Fibroblast of pulmonary artery (primary cell): ENCODE measurements at regions not wholly inside any gene's neighbourhood (a gene's known extent, or its start where the extent isn't known, plus 50 kb on each side); places are given as distances from the start of the nearest gene placed in this dataset.

ENCODE experiments used
- DNase-seq: peaks from one replicate; pipeline ENCODE4 v3.0.0-alpha.2; 2010; ENCODE audit warnings: low read depth
- H3K4me3 ChIP-seq: replicated peaks from 2 replicates; pipeline ENCODE4 v1.5.1; 2011; ENCODE audit warnings: low read depth, mild to moderate bottlenecking, control low read depth, low read length, moderate library complexity
- TF ChIP-seq, protein P1 (sequence below): IDR thresholded peaks from 2 replicates; pipeline ENCODE4 v1.5.1; 2011; ENCODE audit warnings: mild to moderate bottlenecking, control low read depth, low read length, inconsistent platforms; ENCODE audit errors: missing control alignments

DNA sequence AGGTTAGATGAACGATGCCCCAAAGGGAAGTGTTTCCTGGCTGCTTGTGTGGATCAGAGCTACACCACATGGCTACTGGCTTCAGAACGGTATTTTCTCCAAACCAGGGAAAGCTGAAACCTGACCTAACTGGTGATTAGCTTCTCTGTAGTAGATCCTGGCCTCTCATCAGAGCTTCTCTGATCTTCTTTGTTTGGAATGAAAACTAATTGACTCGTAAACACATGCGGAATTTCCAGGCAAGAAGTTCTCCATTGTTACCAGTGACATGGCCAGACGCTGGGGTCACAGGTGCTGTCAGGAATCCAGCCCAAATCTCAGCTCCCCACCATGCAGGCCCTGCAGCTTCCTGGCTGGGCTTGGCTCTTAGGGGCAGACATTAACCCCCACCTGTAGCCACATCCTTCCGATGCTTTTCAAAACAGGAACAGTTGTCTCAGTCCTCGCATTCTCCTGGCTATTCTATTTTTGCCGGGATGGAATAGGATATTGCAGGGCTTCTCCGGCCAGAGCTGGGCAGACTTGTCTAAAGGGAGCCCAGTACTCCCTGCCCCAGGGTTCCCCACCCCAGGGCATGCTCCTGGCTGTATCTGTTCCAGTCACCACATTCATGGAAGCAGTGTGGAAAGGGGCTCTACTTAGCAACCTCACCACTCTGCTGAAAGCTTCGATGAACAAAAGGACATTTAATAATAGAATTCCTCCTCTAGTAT, 305.4 kb upstream of the F9 start:
- no peak for DNase-seq
- no peak overlapping the region for H3K4me3 ChIP-seq
- TF ChIP-seq, protein P1, sequence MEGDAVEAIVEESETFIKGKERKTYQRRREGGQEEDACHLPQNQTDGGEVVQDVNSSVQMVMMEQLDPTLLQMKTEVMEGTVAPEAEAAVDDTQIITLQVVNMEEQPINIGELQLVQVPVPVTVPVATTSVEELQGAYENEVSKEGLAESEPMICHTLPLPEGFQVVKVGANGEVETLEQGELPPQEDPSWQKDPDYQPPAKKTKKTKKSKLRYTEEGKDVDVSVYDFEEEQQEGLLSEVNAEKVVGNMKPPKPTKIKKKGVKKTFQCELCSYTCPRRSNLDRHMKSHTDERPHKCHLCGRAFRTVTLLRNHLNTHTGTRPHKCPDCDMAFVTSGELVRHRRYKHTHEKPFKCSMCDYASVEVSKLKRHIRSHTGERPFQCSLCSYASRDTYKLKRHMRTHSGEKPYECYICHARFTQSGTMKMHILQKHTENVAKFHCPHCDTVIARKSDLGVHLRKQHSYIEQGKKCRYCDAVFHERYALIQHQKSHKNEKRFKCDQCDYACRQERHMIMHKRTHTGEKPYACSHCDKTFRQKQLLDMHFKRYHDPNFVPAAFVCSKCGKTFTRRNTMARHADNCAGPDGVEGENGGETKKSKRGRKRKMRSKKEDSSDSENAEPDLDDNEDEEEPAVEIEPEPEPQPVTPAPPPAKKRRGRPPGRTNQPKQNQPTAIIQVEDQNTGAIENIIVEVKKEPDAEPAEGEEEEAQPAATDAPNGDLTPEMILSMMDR: no peak

DNA sequence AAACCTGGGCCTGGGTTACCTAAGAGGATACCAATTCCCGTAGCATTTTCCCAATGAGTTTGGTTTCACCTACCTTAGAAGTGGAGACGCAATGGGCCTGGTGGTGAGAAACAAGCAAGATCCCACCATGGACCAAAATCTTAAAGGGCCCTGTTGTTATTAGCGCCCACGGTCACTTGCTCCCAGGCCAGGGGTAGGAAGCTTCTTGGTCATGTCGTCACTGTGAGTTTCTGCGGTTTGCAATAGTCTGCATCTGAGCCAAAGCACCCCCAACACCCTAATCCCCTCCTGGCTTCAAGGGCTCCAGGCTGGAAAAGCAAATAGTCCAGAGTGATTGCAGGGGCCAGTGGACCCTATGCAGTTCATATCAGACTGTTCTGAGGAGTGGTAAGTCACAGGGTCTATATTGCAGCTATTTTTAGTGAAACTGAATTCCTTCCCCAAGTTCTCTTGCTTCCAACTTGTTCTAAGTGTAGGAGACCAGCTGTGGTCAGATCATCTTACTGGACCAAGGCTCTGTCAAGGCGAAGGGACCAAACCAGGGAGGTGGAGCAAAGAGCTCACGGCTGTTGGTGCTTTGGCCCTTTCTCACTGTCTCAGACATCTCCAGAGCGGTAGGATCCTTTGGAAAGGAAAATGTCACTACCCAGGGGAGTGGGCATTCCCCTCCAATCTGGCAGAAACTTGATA, 307.9 kb upstream of the F9 start:
- TF ChIP-seq, protein P1: no peak
- DNase-seq: no peak
- no peak overlapping the region for H3K4me3 ChIP-seq

DNA sequence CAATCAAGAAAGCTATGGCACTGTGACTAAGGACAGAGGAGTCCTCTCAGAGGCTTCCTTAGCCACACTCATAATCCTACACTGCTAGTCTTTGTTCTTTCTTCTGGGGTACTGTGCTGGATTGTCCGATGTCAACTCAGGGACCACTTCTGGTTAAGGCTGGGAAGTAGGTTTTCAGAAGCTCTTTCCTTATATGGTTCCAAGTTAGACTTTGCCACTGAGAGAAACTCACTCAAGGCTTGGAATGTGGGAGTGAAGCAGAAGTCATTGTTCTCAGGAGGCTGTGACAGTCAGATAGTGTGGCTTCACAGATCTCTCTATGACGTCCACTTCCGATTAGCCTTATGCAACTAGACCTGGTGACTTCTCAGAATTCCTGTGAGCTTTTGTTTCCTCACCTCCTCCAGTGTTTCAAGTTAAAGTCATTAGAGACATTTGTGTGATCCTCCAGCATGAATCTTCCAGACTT, 317.3 kb upstream of the F9 start:
- no peak overlapping the region for H3K4me3 ChIP-seq
- DNase-seq: peak; percentile 3
- TF ChIP-seq, protein P1: no peak

DNA sequence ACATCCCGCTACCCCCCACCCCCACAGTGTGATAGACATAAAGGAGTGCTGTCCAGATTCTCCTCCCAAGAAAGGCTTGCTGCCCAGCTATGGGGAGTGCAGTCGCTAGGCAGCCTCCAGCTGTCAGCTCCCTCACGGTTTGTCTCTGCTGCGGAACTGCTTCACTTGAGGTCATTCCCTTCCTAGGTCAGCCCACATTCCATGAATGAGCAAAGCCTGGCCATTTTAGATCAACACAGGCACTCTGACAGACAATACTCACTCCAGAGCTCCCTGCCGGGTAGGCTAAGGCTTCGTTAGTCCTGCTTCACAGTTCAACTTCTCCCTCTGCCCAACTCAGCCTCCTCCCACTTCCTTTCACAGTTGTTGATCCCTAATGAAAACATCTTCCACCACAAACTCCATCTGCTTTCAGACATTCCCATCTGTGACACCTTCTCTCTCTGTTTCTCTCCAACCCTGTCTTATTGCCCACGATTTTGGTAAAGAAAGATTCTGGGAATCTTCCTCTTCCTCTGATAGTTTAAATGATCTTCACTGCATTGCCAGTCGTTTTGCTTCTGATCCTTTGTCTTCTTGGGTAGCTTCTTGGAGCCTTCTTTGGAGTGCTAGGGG, 318.9 kb upstream of the F9 start:
- TF ChIP-seq, protein P1: no peak

DNA sequence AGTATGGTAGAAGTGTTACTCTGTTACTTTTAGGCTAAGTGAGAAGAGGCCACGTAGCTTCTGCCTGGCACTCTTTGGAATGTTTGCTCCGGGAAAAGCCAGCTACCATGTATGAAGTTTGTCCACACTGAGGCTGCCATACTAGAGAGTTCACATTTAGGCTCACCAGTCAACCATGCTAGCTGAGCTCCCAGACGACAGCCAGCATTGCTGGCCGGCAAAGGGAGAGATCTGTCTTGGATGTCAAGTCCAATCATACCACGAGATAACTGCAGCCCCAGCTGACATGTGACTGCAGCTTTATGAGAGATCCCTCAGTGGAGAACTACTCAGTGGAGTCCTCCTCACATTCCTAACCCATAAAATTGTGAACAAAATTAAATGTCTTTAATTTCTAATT, 321.2 kb upstream of the F9 start:
- TF ChIP-seq, protein P1: no peak
- no peak for DNase-seq
- H3K4me3 ChIP-seq: no peak overlapping the region

More for the DNA sequence above, 318.9 kb upstream of the F9 start:
- DNase-seq: no peak
- no peak overlapping the region for H3K4me3 ChIP-seq

DNA sequence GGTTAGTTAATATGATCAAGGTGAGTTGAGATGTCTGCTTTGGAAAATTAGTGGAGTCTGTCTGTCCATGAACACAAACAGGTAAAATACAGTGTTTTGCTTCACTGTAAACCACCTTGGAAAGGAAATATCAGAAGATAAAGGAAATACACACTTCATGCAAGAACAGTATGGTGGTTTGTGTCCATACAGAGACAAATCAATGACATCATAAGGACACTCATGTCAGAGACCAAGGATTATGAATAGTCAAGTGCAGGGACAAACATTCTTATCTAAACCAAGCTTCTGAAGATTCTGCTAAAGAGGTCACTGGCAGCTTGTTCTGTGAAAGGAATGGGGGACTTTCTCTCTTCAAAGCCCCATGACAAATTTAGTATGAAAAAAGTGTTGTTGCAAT, 322.9 kb upstream of the F9 start:
- TF ChIP-seq, protein P1: no peak
- DNase-seq: no peak
- H3K4me3 ChIP-seq: no peak overlapping the region
